Fibroblast of peridontal ligament (primary cell): ENCODE measurements at regions not wholly inside any gene's neighbourhood (a gene's known extent, or its start where the extent isn't known, plus 50 kb on each side); places are given as distances from the start of the nearest gene placed in this dataset.

Source experiments
- DNase-seq: peaks from one replicate; pipeline ENCODE4 v3.0.0-alpha.2; 2010; ENCODE audit errors: extremely low read depth

DNA sequence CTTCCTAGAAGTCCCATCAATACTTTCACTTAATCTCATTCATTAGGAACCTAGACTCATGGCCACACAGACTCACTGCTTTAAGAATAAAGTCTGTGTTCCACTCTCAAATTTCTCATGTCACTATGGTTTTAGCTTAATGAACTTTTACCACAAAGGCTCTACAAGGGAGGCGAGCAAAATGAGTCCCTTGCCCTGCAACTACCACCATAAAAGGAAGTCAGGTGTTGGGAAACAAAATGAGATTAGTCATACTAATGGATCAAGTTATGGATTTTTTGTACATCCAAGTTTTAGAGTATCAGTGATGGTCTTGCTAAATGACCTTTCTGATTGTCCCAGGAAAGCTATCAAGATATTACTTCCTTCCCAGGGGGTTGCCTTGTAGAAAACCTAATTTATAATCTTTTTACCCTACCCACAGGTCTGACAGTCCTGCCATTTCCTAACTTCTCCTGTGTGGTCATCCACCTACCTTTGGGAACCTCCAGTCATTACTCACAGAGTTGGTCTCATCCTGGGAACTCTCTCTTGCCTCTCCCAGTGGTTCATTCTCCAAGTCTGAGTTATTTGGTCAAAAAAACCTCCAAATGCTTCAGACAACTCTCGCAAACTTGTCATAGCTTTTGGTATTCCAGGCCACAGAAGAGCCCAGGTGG lies 51.8 kb upstream of the SLC16A1 start:
- no peak for DNase-seq

DNA sequence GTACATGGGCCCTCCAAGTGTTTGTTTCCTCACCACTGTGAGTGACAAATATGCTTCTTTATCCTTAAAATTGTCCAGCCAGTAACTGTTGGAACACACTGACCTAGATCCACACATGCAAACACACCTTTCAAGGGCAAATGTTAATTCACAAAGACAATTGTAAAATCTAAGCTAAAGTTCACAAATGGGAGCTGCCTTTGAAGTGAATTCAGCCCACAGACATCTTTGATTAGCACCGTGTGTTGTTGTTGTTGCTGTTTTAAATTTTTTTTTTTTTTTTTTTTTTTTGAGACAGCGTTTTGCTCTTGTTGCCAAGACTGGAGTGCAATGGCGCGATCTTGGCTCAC lies 52.3 kb upstream of the SLC16A1 start:
- DNase-seq, result no peak

DNA sequence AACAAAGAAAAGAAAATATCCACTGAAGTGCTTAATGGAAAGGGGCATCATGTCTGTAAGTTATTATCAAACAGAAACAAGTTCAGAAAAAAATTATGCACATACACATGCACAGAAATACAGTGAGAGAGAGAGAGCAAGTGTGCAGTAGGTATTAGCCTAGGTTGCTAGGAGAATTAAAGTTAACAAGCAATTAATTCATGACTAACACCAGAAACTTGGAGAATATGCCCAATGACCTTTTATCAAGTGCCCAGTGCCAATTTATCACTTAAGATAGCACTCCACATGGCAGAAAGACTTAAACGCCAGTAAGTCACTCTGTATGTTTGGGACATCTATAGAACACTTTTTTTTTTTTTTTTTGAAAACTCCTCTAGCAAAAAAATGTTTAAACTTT lies 56.2 kb upstream of the SLC16A1 start:
- no peak for DNase-seq

DNA sequence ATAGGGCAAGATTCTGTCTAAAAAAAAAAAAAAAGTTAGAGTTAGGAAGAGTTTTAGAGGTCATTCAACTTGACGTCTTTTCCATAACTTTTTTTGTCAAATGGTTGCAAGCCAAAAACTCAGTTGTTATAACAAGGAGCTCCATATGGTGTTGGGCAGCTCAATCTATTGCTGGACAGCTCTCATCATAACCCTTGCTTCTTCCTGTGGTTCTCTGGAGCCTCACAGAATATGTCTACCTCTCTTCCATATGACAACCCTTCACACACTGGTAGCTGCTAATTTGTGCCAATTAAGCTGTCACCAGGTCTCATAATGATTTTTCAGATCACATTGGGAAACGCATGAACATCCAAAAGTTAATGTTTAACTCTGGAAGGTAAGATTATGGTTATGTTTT lies 57.8 kb upstream of the SLC16A1 start:
- DNase-seq, result no peak

DNA sequence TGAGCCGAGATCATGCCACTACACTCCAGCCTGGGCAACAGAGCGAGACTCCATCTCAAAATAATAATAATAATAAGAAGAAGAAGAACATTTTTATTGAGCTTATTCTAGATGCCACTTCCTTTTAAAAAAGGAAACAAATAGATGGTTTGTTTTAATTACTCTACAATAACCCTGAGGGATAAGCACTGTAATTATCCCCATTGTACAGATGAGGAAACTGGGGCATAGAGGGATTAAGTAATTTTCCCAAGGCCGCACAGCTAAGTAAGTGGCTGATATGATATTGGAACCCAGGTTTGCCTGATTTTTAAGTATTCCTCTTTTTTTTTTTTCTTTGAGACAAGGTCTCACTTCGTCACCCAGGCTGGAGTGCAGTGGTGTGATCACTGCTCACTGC lies 58.5 kb upstream of the LRIG2 start:
- no peak for DNase-seq

DNA sequence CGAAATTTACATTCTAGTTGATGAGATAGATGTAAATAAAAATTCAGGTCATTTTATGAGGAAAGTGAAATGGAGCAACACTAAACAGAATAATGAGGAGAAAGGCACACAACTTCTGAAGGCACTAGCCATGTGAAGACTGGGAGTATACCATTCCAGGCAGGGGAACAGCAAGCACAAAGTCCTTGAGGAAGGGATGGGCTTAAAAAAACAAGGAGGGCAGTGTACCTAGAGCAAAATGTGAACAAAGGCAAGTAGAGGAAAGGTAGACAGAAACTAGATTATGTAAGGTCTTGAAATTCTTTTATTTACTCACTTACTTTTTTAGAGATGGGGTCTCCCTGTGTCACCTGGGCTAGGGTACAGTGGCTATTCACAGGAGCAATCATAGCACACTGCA lies 54.1 kb upstream of the LRIG2 start:
- DNase-seq, result no peak

DNA sequence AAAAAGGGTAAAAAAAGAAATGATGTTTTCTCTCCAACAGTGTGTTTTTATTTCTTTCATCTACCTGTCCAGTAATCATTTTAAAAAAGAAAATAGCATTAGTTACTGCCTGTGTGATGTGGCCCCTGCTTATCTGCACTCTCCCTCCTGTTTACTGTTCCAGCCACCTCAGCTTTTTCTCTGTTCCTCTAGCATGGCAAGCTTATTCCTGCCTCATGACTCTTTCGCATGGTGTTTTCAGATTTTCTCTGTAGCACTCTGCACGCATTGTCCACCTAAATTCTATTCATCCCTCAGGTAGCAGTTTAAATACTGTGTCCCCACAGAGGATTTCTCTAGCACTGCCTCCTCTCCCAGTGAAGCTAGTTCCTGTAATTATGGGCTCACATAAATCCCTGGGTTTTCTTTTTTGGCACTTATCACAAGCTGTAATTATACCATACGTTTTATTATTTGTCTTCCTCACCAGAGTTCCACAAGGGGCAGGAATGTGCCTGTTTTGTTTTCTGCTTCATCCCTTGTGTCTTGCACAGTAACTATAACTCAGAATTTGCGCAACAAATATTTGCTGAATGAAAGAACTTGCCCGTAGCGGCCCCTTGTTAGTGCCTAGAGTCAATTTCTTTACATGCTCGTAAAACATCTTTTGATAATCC lies 51.4 kb upstream of the LRIG2 start:
- DNase-seq, result peak; percentile 70
